HG02798 (cell line): ENCODE measurements at regions not wholly inside any gene's neighbourhood (a gene's known extent, or its start where the extent isn't known, plus 50 kb on each side); places are given as distances from the start of the nearest gene placed in this dataset.

Experiments
- ATAC-seq: cut with Tn5 transposase; IDR thresholded peaks from one replicate; pipeline ENCODE4 v1.9.1; 2021; ENCODE audit warnings: mild to moderate bottlenecking; ENCODE audit not compliant: unreplicated experiment, poor library complexity

DNA sequence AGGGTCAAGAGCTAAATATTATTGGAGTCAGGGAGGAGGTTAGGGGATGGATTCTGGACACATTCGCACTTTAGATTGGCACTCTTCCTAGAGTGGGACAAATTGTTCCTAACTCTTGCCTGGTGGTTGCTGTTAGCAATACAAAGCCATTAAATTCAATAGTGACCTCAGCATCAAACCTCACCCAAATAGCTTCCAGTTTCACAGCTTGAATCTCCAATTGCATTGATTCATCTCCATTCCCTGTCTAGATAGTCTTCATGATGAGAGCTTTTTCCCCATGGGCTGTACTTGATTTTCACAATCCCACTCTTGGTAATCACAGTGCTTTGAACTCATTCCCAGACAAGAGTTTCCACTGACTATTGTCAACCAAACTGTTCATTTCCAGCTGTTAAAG, 585.9 kb upstream of the SYT4 start:
- no peak for ATAC-seq

DNA sequence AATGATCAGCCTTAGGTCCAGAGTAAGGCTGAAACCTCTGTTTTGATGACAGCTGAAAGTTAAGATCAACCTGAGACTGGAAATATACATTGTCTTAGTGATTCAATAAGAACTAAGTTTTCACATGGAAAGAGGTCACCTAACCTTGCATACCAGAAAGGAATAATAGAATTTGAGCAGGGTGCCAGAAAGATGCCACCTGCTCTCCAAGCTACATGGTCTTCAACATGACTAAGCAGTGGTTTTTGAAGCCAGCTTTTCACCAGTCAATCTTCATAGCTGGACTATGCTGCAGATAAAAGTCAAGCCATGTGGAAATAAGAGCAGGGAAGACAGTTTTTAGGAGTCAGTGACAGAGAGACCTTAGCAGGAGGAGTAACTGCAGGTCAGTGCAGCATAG, 589.4 kb upstream of the SYT4 start:
- no peak for ATAC-seq

DNA sequence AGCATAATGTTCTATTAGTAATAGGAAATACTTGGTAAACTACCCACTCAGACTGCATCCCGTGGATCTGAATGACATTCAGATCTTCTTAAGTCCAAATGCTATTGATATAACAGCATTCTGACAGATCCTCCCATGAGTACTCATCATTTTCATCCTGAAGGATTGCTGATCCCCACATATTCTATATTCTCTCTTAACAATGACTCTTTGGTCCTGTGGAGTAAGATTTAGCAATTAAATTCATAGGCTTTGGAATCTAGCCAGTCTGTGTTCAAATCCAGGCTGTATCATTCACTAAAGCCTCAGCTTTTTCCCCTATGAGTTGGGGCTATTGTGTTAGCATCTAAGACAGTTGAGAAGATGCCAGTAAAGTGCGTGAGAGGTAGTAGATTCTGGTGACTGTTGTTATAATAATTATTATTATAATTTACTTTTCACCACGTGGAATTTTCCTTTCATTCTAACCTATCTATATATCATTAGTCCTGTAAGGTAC, 591.3 kb upstream of the SYT4 start:
- no peak for ATAC-seq

DNA sequence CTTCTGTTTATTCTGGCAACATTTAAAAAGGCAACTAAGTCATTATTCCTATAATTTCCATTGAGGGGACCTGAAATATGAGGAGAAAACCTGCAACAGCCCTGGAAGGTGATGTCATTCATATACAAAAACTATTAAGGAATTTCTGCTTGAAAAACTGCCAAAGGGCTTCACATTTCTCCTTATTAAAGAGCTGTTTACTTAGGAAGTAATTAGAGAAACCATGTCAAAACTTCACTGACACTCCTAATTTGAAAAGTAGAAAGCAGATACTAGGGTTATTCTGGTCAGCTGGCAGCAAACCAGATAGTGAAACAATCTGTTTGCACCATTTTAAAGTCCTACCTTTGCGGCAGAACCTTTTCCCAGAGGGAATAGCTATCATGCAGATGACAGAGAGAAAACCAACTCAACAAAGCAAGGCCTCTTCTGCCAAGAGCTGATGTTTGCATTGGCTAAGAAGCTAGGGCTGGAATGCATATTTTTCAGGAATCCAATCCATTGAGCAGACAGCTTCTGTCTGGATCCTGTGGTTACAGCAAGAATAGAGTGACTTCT, 592.2 kb upstream of the SYT4 start:
- no peak for ATAC-seq

DNA sequence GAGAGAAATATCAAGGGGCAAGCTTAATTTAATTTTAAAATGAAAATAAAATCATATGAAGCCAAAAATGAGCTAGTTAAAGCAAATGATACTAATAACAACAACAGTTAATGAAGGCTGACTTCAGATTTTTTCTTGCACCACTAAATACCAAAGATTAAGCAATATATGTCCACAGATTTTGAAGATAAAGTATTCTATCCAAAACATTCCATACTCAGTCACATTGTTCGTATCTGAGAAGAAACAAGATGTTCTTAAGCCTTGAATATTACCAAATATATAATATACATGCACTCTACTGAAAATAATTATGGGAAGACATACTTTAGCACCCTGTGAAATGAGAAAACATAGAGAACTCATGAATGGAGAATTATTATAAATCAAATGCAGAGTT, 593.3 kb upstream of the SYT4 start:
- ATAC-seq = no peak

DNA sequence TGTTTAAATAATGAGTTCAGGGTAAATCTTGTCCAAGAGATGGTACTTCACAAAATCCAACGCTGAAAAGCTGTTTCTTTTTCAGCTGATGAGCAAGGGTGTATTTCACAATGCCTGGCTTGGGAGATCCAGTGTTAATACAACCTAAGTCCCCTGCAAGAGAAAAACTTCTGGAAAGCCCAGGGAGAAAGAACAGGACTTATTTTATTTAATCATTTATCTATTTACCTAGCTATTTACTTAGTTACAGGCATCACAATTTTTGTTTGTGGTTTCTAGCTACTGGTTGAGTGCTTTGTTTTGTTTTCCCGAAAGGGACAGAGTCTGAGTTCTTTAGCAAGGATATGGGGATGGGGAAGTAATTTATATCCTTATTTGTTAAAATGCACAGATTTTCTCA, 598.2 kb upstream of the SYT4 start:
- no peak for ATAC-seq

DNA sequence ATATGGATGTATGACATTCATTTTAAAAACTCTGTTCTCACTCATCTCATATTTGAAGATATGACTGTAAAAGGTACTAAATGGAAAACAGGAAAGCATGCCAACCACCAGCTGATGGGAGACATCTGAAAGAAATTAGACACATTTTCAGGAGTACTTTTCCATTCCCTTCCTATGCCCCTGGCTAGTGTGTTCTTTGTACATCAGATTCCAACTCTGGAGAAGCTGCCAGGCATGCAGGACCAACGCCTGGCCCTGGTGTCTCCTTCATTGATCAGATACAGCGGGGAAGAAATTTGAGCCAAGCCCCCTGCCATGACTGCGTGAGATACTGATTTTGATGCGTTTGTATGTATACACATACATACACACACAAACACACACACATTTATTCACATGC, 599.0 kb upstream of the SYT4 start:
- ATAC-seq = no peak

DNA sequence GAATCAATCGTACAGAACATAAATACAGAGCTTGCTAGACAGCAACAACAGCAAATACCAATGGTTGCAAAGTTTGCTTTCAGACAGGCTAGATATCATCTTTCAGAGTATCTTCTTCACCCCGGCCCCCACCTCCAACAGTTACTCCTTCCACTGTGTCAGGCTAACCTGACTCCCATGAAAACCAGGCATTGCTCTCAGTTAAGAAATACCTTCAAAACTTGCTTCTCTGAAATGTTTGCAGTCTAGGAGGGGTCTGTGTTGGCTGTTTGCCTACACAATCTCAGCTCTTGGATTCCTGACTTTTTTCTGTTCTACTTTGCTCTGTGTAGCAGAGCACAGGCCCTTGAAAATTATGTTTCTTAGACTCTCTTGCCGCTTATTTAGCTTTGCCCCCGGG, 599.5 kb upstream of the SYT4 start:
- no peak for ATAC-seq

DNA sequence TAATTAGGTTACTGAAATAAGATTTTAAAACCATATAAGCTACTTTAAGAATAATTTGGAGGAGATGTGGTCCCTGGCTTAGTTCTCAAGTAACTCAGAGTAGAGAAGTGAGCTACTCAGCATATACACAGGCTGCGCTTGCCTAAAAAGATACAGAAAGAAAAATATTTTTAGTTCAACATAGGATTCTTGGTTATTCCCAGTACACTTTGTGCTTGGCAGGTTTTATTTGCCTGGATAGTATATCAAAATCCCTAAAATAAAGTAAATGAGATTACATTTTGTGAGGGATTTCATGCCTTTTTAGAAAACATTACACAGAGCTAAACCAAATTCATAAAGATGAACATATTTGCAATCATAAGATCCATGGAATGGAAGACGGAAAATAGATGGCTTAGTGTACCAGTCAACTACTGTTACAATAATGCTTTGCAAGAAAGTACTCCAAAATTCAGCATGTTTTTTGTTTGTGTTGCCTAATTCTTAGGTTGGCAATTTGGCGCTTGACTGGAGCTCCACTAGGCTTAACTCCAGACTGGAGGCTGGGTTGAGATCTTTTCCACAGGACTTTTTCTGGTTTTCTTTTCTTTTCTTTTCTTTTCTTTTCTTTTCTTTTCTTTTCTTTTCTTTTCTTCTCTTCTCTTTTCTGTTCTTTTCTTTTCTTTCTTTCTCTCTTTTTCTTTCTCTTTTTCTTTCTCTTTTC, 600.5 kb upstream of the SYT4 start:
- no peak for ATAC-seq

DNA sequence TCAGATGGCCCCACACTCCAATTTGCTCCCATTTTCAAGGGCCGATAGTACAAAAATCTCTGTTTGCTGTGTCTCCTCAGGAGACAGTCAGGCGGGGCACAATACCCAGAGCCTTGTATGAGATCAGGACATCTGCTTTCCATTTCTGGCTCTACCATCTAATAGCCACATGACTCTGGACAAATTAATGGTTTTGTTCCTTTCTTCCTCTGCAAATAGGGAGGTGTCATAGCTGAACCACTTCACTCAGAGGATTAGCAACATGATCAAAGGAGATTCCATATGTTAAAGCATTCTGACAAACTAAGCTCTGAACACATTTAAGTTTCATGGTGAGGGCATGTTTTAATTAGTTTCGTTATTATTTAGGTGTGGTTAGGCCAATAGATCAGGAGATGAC, 602.1 kb upstream of the SYT4 start:
- no peak for ATAC-seq

DNA sequence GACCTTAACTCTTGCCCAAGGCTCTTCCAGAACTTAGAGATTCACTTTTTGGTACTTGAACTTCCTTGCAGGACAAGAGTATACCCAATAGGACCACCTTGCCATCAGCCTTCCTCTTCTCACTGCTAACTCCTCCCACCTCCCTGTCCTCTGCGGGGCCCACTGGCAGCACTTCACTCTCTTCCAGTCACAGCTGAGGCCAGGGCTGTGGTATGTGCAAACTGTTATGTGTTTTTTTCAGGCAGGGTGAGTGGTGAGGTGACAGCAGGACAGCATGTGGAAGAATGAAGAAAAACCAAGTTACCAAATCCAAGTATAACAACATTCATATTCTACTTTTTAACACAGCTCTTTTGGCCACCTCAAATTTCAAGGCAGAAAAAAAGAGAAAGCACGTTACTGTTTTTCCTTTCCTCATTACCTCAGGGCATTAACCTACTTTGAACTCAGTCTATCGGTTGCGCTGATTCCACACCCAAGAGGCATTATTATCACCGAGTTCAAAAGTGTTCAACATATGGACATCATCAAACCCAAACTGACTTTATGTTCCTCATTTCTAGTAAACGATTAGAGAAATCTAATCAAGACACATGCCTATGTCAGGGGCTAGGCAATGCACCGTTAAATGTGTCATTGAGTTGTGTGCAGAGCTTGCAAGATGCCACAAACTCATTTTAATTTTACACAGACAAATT, 605.2 kb upstream of the SYT4 start:
- no peak for ATAC-seq

DNA sequence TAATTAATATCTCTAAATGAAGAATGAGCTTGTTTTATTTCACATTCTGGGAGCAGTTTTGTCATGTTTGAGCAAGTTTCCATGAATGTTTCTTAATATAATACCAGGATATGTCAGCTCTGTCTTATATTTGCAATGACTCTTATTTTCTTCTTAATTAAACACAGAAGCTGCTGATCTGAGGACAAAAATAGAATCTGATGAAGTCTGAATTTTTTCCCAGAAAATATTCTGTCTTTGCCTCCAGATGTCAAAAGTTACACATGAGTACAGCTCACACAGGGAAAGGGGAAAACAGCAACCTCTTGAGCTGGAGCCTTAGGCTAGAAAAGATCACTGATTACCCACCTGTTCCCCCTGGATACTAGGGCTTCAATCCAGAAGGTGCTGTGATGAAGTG, 606.6 kb upstream of the SYT4 start:
- ATAC-seq = no peak

DNA sequence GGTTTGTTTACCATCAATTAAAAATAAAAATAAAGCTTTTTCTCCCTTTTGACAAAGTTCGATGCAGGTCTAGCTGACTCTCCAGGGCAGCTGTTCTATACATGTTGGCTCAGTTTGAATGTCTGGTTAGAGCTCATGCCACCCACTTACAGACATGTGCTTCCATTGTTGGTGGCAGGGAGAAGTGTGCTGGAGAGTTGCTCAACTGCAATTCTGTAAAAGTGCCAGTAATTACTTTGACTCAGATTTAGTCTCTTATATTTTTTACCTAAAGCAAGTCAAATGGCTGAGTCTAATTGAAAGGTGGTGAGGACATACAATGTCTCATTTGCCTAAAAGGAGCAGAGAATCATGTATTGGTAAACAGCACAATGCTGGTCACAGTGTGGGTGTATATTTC, 609.1 kb upstream of the SYT4 start:
- ATAC-seq = no peak

DNA sequence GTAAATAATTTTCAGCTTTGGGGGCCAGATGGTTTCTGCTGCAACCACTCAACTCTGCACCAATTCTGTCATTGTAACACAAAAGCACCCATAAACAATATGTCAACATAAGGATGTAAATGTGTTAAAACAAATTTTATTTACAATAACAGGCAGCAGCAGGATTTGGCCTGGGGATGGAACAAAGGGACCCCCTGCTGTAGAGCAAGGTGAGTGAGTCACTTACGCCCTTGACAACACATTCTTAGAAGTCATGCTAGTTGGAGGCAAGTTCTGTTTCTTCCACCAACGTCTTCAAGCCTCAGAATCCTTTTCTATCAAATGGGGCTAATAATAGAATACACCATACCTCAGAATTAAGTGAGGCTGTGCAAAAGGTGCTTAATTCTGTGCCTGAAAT, 610.2 kb upstream of the SYT4 start:
- no peak for ATAC-seq

DNA sequence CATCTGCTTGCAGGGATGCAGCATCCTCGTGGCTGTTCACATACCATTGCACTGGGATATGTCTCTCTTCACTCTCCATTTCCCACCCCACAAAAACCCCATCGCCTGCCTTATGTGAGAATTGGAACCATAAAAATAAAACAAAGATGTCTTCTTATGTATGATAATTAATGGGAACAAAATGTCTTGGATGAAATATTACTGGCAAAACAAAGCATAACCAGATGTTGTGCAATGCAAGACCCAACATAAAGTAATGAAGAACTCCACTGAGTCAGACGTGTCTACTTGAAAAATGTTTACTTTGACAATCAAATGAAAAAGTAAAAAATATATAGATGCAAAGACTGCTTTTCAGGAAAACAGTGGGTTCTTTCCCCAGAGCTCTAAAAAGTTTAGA, 611.3 kb upstream of the SYT4 start:
- ATAC-seq = no peak

DNA sequence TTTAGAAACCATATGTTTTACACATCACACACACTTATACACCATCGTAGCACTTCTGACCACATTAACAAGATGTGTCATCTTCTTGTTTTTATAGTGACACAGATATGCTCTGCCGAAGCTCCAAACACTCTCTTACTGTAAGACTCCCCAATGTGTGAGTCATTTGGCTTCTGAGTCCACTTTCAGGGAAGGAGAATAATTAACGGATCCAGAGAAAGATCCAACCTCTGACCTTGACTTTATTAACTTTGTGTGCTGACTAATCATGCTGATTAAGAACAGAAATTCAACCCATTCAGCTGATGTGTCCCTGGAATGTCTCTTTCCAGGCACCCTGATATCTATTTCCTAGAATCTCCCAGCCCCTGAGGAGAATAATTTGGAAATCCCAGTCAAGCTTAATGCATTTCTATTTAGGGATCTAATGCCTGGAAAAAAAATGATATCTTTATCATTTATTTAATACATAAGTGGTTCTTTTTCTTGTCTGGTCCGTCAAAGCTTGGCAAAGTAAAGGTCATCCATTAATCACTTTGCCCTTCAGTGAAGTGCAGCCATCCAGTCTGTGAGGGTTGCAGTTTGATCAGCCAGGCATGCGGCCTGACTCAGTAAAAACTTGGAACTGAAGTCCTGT, 615.8 kb upstream of the SYT4 start:
- no peak for ATAC-seq

DNA sequence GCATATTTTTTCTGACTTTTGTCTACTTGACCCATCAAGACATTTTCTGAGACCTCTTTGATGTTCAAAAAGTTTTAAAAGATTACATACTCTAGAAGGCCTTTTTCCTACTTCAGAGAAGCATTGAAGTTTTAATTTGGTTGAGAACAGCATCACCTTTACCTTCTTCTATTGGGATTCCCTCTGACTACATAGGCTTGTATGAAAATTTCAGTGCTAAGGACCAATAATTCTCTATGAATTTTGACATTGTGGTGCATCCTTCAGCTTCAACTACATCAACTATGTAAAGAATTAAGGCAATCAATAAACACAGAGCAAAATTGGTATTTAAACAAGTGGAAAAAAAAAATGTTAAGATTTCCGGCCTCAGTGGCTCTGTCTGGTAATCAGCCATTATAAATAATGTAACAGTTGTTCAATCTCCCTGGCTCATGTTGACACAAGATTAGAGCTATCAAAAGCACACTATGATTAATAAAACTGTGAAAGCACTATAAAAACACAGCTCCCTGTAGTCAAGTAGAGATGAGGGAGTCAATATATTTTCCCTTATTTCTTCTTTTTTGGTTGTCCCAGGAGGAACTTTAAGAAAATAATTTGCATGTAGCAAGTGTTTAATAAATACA, 627.0 kb upstream of the SYT4 start:
- ATAC-seq = no peak

DNA sequence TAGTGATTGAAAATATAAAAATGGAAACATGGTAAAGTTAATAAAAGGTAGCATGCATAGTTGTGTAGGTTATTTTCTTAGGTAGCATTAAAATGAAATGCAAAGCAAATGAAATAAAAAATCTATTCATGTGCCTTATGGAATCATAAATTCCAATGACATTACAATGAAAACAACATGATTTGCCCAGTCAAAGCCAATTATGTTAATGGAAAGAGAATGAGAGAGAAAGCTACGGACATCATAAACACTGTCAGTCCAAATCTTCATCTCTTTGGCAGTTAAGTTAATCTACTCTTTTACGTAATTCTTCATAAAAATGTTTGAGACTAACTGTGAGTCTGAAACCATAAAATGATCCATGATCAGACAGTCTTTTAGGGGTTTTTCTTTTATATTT, 636.7 kb upstream of the SYT4 start:
- ATAC-seq = no peak

DNA sequence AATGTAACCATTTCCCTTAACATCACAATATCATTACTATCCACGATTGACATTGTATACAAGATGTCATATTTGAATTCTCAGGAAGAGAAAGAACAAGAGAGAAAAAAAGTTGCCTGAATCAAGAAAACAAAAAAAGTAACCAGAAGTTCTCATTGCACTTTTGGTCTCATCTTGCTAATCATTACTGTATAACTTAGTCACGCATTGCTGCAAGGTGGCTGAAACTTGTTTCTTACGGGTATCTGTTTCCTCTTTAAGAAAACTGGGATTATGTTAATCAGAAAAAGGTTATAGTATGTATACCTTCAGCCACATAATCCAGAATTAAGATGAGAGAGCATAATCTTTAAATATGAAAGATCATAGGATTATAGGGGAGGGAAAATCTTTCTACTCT, 639.7 kb upstream of the SYT4 start:
- no peak for ATAC-seq

DNA sequence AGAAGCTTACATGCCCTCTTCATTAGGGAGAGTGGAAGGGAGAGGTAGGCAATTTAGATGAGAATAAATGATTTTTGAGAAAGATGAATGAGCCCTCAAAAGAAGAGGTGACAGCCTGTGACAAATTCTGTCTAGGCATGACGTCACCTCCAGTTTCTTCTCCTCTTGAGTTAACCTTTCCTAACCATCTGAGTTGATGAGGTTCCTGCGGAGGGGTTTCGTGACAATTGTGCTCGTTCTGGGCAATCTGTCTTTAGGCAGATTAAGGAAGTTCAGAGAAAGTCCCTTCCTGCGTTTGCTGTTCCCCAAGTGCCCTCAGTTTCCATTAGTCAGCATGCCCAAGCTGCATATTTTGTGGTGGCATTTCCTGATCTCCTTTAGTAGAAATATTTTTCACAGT, 640.2 kb upstream of the SYT4 start:
- ATAC-seq = no peak

DNA sequence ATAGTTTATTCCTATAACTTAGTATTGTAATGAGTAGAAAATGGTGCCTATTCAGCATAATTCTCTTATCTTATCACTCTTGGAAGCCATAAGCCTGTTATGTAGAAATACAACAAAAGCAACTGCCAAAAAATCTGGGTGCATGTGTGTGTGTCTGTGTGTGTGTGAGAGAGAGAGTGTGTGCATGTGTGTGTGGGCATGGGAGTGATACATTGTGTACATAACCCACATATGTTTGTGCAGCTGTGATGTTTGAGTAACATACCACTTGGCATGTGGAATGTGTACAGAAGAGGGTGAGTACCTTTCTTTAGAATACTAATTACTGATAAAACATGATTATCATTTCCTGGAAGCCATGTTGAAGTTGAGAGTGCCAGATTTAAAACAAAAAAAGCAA, 642.3 kb upstream of the SYT4 start:
- ATAC-seq = no peak
